ENCODE measurements at regions not wholly inside any gene's neighbourhood (a gene's known extent, or its start where the extent isn't known, plus 50 kb on each side); places are given as distances from the start of the nearest gene placed in this dataset.

DNA sequence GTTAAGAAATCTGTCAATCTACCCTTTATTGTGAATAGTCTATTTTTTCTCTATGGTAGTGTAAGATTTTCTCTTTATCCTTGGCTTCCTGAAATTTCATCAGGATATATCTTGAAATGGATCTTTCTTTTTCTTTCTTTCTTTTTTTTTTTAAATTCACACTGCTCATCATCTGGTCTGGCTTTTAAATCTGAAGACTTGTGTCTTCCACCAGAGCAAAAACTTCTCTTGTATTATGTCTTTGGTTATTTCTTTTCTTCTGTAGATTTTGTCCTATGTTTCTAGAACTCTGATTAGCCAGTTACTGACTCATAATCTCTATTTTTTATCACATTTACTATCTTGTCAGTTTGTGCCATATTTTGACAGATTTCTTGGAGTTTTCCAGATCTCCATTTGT lies 133.8 kb upstream of the LMO4 start:
- Histone ChIP-seq H3K9ac (ENCODE audit: low read length) (no peak overlapping the region), H4K20me1 (ENCODE audit: insufficient read depth, low read length) (no peaks in the 10 kb centered on the region), H3F3A (ENCODE audit: insufficient read depth, low read length) (no peaks in the 10 kb centered on the region), H2AFZ (ENCODE audit: low read length) (no peak overlapping the region), H3K9me2 (ENCODE audit: low read depth, low read length) (no peaks in the 10 kb centered on the region), H3K27ac (ENCODE audit: low read depth, low read length, poor library complexity, severe bottlenecking) (no peak overlapping the region), H3K9me3 (ENCODE audit: low read length) (no peaks in the 10 kb centered on the region), H3K4me3 (ENCODE audit: low read depth, low read length, poor library complexity, severe bottlenecking) (no peak overlapping the region), H3K36me3 (ENCODE audit: insufficient read depth, low read length) (no peaks in the 10 kb centered on the region), H3K27me3 (ENCODE audit: insufficient read depth, low read length) (no peaks in the 10 kb centered on the region), H3K4me2 (ENCODE audit: low read length) (no peak overlapping the region), H3K4me1 (ENCODE audit: insufficient read depth, low read length, severe bottlenecking) (no peaks in the 10 kb centered on the region), H3K79me2 (ENCODE audit: insufficient read depth, low read length) (no peaks in the 10 kb centered on the region)
- TF ChIP-seq EZH2 (IDR thresholded peaks at IDR 0.05; ENCODE audit: borderline replicate concordance, low read length): no peak

GRCh38 chr1:87196110-87196827 lies 132.4 kb upstream of the LMO4 start:
- no peak overlapping the region for H3K27ac ChIP-seq (ENCODE audit: low read depth, low read length, poor library complexity, severe bottlenecking)
- no peaks in the 10 kb centered on the region for H4K20me1 ChIP-seq (ENCODE audit: insufficient read depth, low read length)
- no peaks in the 10 kb centered on the region for H3K27me3 ChIP-seq (ENCODE audit: insufficient read depth, low read length)
- no peak overlapping the region for H3K4me3 ChIP-seq (ENCODE audit: low read depth, low read length, poor library complexity, severe bottlenecking)
- no peaks in the 10 kb centered on the region for H3K79me2 ChIP-seq (ENCODE audit: insufficient read depth, low read length)
- H2AFZ ChIP-seq (ENCODE audit: low read length): no peak overlapping the region
- H3K9me2 ChIP-seq (ENCODE audit: low read depth, low read length): no peaks in the 10 kb centered on the region
- H3K36me3 ChIP-seq (ENCODE audit: insufficient read depth, low read length): no peaks in the 10 kb centered on the region
- no peak overlapping the region for H3K9ac ChIP-seq (ENCODE audit: low read length)
- no peak for TF ChIP-seq EZH2 (IDR thresholded peaks at IDR 0.05; ENCODE audit: borderline replicate concordance, low read length)
- TF ChIP-seq, protein P1, sequence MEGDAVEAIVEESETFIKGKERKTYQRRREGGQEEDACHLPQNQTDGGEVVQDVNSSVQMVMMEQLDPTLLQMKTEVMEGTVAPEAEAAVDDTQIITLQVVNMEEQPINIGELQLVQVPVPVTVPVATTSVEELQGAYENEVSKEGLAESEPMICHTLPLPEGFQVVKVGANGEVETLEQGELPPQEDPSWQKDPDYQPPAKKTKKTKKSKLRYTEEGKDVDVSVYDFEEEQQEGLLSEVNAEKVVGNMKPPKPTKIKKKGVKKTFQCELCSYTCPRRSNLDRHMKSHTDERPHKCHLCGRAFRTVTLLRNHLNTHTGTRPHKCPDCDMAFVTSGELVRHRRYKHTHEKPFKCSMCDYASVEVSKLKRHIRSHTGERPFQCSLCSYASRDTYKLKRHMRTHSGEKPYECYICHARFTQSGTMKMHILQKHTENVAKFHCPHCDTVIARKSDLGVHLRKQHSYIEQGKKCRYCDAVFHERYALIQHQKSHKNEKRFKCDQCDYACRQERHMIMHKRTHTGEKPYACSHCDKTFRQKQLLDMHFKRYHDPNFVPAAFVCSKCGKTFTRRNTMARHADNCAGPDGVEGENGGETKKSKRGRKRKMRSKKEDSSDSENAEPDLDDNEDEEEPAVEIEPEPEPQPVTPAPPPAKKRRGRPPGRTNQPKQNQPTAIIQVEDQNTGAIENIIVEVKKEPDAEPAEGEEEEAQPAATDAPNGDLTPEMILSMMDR (IDR thresholded peaks at IDR 0.05; ENCODE audit: low read length): no peak
- no peaks in the 10 kb centered on the region for H3K4me1 ChIP-seq (ENCODE audit: insufficient read depth, low read length, severe bottlenecking)
- no peak overlapping the region for H3K4me2 ChIP-seq (ENCODE audit: low read length)
- H3K9me3 ChIP-seq (ENCODE audit: low read length): no peaks in the 10 kb centered on the region
- no peaks in the 10 kb centered on the region for H3F3A ChIP-seq (ENCODE audit: insufficient read depth, low read length)

DNA sequence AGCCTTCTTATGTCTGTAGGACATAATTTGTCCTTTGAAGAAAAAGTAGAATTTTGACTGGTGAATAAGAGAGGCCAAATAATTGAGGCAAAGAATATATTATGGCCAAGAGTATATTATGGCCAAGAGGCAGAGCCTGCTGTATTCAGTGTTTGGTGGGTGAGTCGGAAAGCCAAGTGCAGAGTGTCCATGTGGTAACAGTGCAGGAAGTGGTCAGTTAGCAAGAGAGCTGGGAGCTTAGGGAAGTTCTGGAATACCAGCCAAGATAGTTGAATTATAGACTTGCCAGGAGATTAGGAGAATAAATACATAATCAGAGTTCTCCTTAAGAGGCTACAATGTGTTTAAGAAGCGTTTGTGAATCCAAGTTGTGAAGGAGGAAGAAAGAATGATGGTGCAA lies 131.5 kb upstream of the LMO4 start:
- Histone ChIP-seq H4K20me1 (ENCODE audit: insufficient read depth, low read length) (no peaks in the 10 kb centered on the region), H3K4me3 (ENCODE audit: low read depth, low read length, poor library complexity, severe bottlenecking) (no peak overlapping the region), H3K4me2 (ENCODE audit: low read length) (no peak overlapping the region), H3K9me3 (ENCODE audit: low read length) (no peaks in the 10 kb centered on the region), H3F3A (ENCODE audit: insufficient read depth, low read length) (no peaks in the 10 kb centered on the region), H3K9ac (ENCODE audit: low read length) (no peak overlapping the region), H2AFZ (ENCODE audit: low read length) (no peak overlapping the region), H3K36me3 (ENCODE audit: insufficient read depth, low read length) (no peaks in the 10 kb centered on the region), H3K27me3 (ENCODE audit: insufficient read depth, low read length) (no peaks in the 10 kb centered on the region), H3K4me1 (ENCODE audit: insufficient read depth, low read length, severe bottlenecking) (peaks cover 5% of the 10 kb centered on the region), H3K9me2 (ENCODE audit: low read depth, low read length) (no peaks in the 10 kb centered on the region), H3K27ac (ENCODE audit: low read depth, low read length, poor library complexity, severe bottlenecking) (no peak overlapping the region), H3K79me2 (ENCODE audit: insufficient read depth, low read length) (no peaks in the 10 kb centered on the region)
- no peak for TF ChIP-seq EZH2 (IDR thresholded peaks at IDR 0.05; ENCODE audit: borderline replicate concordance, low read length)
- TF ChIP-seq, protein P1 (IDR thresholded peaks at IDR 0.05; ENCODE audit: low read length): no peak

DNA sequence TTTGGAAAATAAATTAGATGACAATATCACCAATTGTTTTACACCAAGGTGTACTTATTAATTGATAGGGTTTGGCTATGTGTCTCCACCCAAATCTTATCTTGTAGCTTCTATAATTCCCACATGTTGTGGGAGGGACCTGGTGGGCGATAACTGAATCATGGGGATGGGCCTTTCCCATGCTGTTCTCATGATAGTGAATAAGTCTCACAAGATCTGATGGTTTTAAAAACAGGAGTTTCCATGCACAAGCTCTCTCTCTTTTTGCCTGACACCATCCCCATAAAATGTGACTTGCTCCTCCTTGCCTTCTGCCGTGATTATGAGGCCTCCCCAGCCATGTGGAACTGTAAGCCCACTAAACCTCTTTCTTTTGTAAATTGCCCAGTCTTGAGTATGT lies 131.0 kb upstream of the LMO4 start:
- Histone ChIP-seq H3K27me3 (ENCODE audit: insufficient read depth, low read length) (no peaks in the 10 kb centered on the region), H3K9ac (ENCODE audit: low read length) (no peak overlapping the region), H3F3A (ENCODE audit: insufficient read depth, low read length) (no peaks in the 10 kb centered on the region), H2AFZ (ENCODE audit: low read length) (no peak overlapping the region), H3K4me2 (ENCODE audit: low read length) (no peak overlapping the region), H3K27ac (ENCODE audit: low read depth, low read length, poor library complexity, severe bottlenecking) (no peak overlapping the region), H4K20me1 (ENCODE audit: insufficient read depth, low read length) (no peaks in the 10 kb centered on the region), H3K9me2 (ENCODE audit: low read depth, low read length) (no peaks in the 10 kb centered on the region), H3K9me3 (ENCODE audit: low read length) (no peaks in the 10 kb centered on the region), H3K36me3 (ENCODE audit: insufficient read depth, low read length) (no peaks in the 10 kb centered on the region), H3K79me2 (ENCODE audit: insufficient read depth, low read length) (no peaks in the 10 kb centered on the region), H3K4me1 (ENCODE audit: insufficient read depth, low read length, severe bottlenecking) (peaks cover 10% of the 10 kb centered on the region), H3K4me3 (ENCODE audit: low read depth, low read length, poor library complexity, severe bottlenecking) (no peak overlapping the region)
- no peak for TF ChIP-seq EZH2 (IDR thresholded peaks at IDR 0.05; ENCODE audit: borderline replicate concordance, low read length)
- TF ChIP-seq, protein P1 (IDR thresholded peaks at IDR 0.05; ENCODE audit: low read length): no peak

All from OCI-LY1 (cell line).